ENCODE measurements at regions not wholly inside any gene's neighbourhood (a gene's known extent, or its start where the extent isn't known, plus 50 kb on each side); places are given as distances from the start of the nearest gene placed in this dataset.

DNA sequence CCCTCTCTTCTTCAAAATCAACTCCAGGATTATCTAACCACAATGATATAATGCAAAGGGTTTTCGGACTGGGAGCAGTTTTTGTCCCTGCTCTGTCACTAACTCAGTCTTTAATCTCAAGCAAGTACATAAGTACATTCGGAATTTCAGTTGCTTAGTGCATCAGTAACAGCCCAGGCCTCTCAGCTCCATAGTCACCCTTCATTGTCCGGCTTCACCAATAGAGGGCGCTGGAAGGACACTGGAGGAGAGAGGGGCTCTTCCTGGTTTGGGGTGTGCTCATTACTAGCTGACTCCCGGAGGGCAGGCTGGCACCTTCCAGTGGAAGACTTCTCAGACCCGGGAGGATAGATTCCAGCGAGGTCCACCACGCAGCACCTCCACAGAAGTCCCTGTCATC is 90.4 kb upstream of the PDGFD start:
- peak; percentile 27 for DNase-seq (ENCODE audit: low spot score)

DNA sequence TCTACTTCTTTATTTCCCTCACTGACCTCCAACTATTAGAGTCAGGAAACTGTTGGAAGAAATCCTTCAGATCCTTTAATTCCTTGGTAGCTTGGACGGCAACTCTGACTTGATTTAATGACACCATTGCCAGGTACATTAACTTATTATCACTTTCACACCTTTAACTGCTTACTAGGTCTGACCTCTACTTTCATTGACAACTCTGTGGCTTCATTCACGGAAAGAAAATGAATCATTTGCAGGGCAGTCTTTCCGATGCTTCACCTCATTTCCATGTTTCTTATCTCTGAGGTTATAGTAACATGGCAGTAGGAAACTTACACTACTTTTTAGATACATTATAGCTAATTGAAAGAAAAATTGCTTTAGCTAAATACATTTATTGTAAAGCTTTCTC is 82.6 kb upstream of the PDGFD start:
- no peak for DNase-seq (ENCODE audit: low spot score)

GRCh38 chr11:104238916-104239315 is 75.0 kb upstream of the PDGFD start:
- DNase-seq (ENCODE audit: low spot score) = no peak

DNA sequence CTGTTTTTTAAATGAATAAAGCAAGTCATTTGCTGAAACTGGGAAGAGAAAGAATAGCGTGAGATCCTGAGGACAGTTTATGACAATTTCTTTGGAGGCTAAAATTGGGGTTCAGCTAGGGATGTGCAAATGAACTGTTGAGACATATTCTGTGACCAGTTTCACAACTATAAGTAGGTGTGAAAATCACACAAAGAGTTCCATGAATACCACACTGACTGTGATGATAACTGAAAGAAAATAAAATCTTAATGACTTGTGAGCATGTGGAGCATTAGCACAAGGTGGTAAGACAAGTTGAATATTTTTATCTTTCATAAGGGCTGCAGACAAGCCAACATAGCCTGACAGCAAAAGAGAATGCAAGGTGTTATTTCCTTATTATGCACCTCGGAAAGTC is 61.1 kb upstream of the PDGFD start:
- no peak for DNase-seq (ENCODE audit: low spot score)

DNA sequence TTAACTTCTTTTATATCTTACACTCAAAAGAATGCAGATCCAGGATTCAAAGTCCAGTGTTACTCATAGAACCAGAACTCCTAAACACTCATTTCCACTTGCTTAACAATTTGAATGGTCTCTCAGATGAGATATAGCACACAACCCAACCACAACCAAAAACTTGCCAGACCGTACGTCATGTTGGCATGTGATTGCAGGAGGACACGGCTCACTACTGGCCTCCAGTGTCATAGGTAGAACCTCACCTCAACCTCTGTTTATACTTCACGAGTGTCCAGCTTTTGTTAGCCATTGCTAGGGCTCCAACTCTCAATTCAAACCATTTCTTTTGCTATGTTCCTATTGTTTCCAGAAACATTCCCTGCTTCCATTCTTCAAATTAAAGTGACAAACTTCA is 58.5 kb upstream of the PDGFD start:
- no peak for DNase-seq (ENCODE audit: low spot score)

- no peak for DNase-seq (ENCODE audit: low spot score)
Observed at GRCh38 chr11:104221455-104221854, 57.5 kb upstream of the PDGFD start.

- DNase-seq (ENCODE audit: low spot score) = no peak
Observed at GRCh38 chr11:104219096-104219495, 55.1 kb upstream of the PDGFD start.

DNA sequence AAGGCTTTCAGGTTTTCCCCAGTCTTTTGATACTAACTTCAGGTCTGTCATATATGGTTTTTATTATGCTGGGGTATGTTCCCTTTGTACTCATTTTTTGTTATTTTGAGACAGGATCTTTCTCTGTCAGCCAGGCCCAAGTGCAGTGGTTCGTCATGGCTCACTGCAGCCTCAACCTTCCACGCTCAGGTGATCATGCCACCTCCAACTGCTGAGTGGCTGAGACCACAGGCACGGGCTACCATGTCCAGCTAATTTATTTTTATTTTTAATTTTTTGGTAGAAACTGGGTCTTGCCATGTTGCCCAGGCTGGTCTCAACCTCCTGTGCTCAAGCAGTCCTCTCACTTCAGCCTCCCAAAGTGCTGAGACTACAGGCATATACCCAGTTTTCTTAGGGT is 50.6 kb upstream of the PDGFD start:
- DNase-seq (ENCODE audit: low spot score) = no peak

Data from umbilical cord (tissue), 1 donor.